ENCODE measurements at regions not wholly inside any gene's neighbourhood (a gene's known extent, or its start where the extent isn't known, plus 50 kb on each side); places are given as distances from the start of the nearest gene placed in this dataset.

- ChIA-PET CTCF (no interaction called here), POLR2A (no interaction called here)
- no peaks in the 10 kb centered on the region for H3K4me1 Mint-ChIP-seq
- H3K4me1 ChIP-seq (ENCODE audit: control insufficient read depth in 1 of 2, extremely low read depth in 1 of 2, insufficient read depth in 2 of 2, low read length in 2 of 2): no peaks in the 10 kb centered on the region
- DNase-seq (no peak), ATAC-seq (replicated peaks in 1 of 4) (no peak)
- H3K27me3 ChIP-seq (replicated peaks in 1 of 2; ENCODE audit: control insufficient read depth in 2 of 2, extremely low read depth in 1 of 2, insufficient read depth in 2 of 2, low read length in 1 of 2): no peaks in the 10 kb centered on the region
- no peak overlapping the region for H3K27ac Mint-ChIP-seq
- no peak overlapping the region for H3K4me3 Mint-ChIP-seq
- no peaks in the 10 kb centered on the region for H3K36me3 Mint-ChIP-seq
- peaks cover 11 to 22% (median 15%) of the 10 kb centered on the region in 3 donors for H3K9me3 Mint-ChIP-seq
- H3K36me3 ChIP-seq (ENCODE audit: control insufficient read depth in 2 of 2, extremely low read depth in 1 of 2, insufficient read depth in 1 of 2, low read length in 1 of 2): no peaks in the 10 kb centered on the region
- no peaks in the 10 kb centered on the region for H3K9me3 ChIP-seq
- no peak overlapping the region for H3K27ac ChIP-seq (ENCODE audit: low read length)
- no peaks in the 10 kb centered on the region for H3K27me3 Mint-ChIP-seq
- H3K4me3 ChIP-seq (ENCODE audit: control insufficient read depth in 1 of 2, extremely low read depth in 1 of 2, low read length in 1 of 2): no peak overlapping the region
Observed at GRCh38 chr10:36583690-36584089, 541.7 kb upstream of the ANKRD30A start.

- ChIA-PET CTCF (no interaction called here), POLR2A (no interaction called here)
- Histone ChIP-seq H3K27me3 (replicated peaks in 1 of 2; ENCODE audit: control insufficient read depth in 2 of 2, extremely low read depth in 1 of 2, insufficient read depth in 2 of 2, low read length in 1 of 2) (no peaks in the 10 kb centered on the region), H3K36me3 (ENCODE audit: control insufficient read depth in 2 of 2, extremely low read depth in 1 of 2, insufficient read depth in 1 of 2, low read length in 1 of 2) (no peaks in the 10 kb centered on the region), H3K27ac (ENCODE audit: low read length) (no peak overlapping the region), H3K4me1 (ENCODE audit: control insufficient read depth in 1 of 2, extremely low read depth in 1 of 2, insufficient read depth in 2 of 2, low read length in 2 of 2) (no peaks in the 10 kb centered on the region), H3K9me3 (no peaks in the 10 kb centered on the region), H3K4me3 (ENCODE audit: control insufficient read depth in 1 of 2, extremely low read depth in 1 of 2, low read length in 1 of 2) (no peak overlapping the region)
- Mint-ChIP-seq H3K36me3 (no peaks in the 10 kb centered on the region), H3K27ac (no peak overlapping the region), H3K27me3 (no peaks in the 10 kb centered on the region), H3K4me3 (no peak overlapping the region), H3K9me3 (peaks cover 7 to 29% (median 11%) of the 10 kb centered on the region in 3 donors), H3K4me1 (no peaks in the 10 kb centered on the region)
- DNase-seq: no peak
- ATAC-seq (replicated peaks in 1 of 4): no peak
- no CpG with 5 or more reads among the region's 2 CpGs for WGBS (ENCODE audit: insufficient coverage)
Observed at GRCh38 chr10:36581237-36581636, 544.2 kb upstream of the ANKRD30A start.

GRCh38 chr10:36578306-36578705 lies 547.1 kb upstream of the ANKRD30A start:
- ChIA-PET POLR2A (no interaction called here), CTCF (no interaction called here)
- Histone ChIP-seq H3K36me3 (ENCODE audit: control insufficient read depth in 2 of 2, extremely low read depth in 1 of 2, insufficient read depth in 1 of 2, low read length in 1 of 2) (no peaks in the 10 kb centered on the region), H3K4me1 (ENCODE audit: control insufficient read depth in 1 of 2, extremely low read depth in 1 of 2, insufficient read depth in 2 of 2, low read length in 2 of 2) (no peaks in the 10 kb centered on the region), H3K4me3 (ENCODE audit: control insufficient read depth in 1 of 2, extremely low read depth in 1 of 2, low read length in 1 of 2) (no peak overlapping the region), H3K27me3 (replicated peaks in 1 of 2; ENCODE audit: control insufficient read depth in 2 of 2, extremely low read depth in 1 of 2, insufficient read depth in 2 of 2, low read length in 1 of 2) (no peaks in the 10 kb centered on the region), H3K9me3 (no peaks in the 10 kb centered on the region), H3K27ac (ENCODE audit: low read length) (no peak overlapping the region)
- Mint-ChIP-seq H3K4me1 (no peaks in the 10 kb centered on the region), H3K36me3 (no peaks in the 10 kb centered on the region), H3K27ac (no peak overlapping the region), H3K4me3 (no peak overlapping the region), H3K27me3 (no peaks in the 10 kb centered on the region), H3K9me3 (peaks cover 5 to 26% (median 17%) of the 10 kb centered on the region in 3 donors)
- DNase-seq (no peak), ATAC-seq (replicated peaks in 1 of 4) (no peak)
- WGBS (ENCODE audit: insufficient coverage): 76% methylated on average over 4 of the region's 5 CpGs

GRCh38 chr10:36577126-36577525 lies 548.3 kb upstream of the ANKRD30A start:
- Mint-ChIP-seq H3K27ac (no peak overlapping the region), H3K9me3 (peaks cover 8 to 23% (median 21%) of the 10 kb centered on the region in 3 donors), H3K4me1 (no peaks in the 10 kb centered on the region), H3K36me3 (no peaks in the 10 kb centered on the region), H3K27me3 (no peaks in the 10 kb centered on the region), H3K4me3 (no peak overlapping the region)
- no peak for DNase-seq
- H3K4me3 ChIP-seq (ENCODE audit: control insufficient read depth in 1 of 2, extremely low read depth in 1 of 2, low read length in 1 of 2): no peak overlapping the region
- H3K9me3 ChIP-seq: no peaks in the 10 kb centered on the region
- no peak overlapping the region for H3K27ac ChIP-seq (ENCODE audit: low read length)
- no peaks in the 10 kb centered on the region for H3K36me3 ChIP-seq (ENCODE audit: control insufficient read depth in 2 of 2, extremely low read depth in 1 of 2, insufficient read depth in 1 of 2, low read length in 1 of 2)
- WGBS (ENCODE audit: insufficient coverage): 40% methylated on average over 1 of the region's 1 CpG
- POLR2A ChIA-PET: no interaction called here
- no peaks in the 10 kb centered on the region for H3K27me3 ChIP-seq (replicated peaks in 1 of 2; ENCODE audit: control insufficient read depth in 2 of 2, extremely low read depth in 1 of 2, insufficient read depth in 2 of 2, low read length in 1 of 2)
- CTCF ChIA-PET: no interaction called here
- H3K4me1 ChIP-seq (ENCODE audit: control insufficient read depth in 1 of 2, extremely low read depth in 1 of 2, insufficient read depth in 2 of 2, low read length in 2 of 2): no peaks in the 10 kb centered on the region
- ATAC-seq (replicated peaks in 1 of 4): no peak

- H3K36me3 Mint-ChIP-seq: no peaks in the 10 kb centered on the region
- no peaks in the 10 kb centered on the region for H3K4me1 ChIP-seq (ENCODE audit: control insufficient read depth in 1 of 2, extremely low read depth in 1 of 2, insufficient read depth in 2 of 2, low read length in 2 of 2)
- H3K27ac ChIP-seq (ENCODE audit: low read length): no peak overlapping the region
- H3K4me1 Mint-ChIP-seq: no peaks in the 10 kb centered on the region
- H3K4me3 ChIP-seq (ENCODE audit: control insufficient read depth in 1 of 2, extremely low read depth in 1 of 2, low read length in 1 of 2): no peak overlapping the region
- H3K36me3 ChIP-seq (ENCODE audit: control insufficient read depth in 2 of 2, extremely low read depth in 1 of 2, insufficient read depth in 1 of 2, low read length in 1 of 2): no peaks in the 10 kb centered on the region
- H3K9me3 Mint-ChIP-seq: peaks cover 9 to 11% (median 10%) of the 10 kb centered on the region in 3 donors
- ChIA-PET CTCF (no interaction called here), POLR2A (no interaction called here)
- DNase-seq: no peak
- no peak for ATAC-seq (replicated peaks in 1 of 4)
- no peak overlapping the region for H3K27ac Mint-ChIP-seq
- no peaks in the 10 kb centered on the region for H3K27me3 Mint-ChIP-seq
- no peaks in the 10 kb centered on the region for H3K9me3 ChIP-seq
- no peak overlapping the region for H3K4me3 Mint-ChIP-seq
- no peaks in the 10 kb centered on the region for H3K27me3 ChIP-seq (replicated peaks in 1 of 2; ENCODE audit: control insufficient read depth in 2 of 2, extremely low read depth in 1 of 2, insufficient read depth in 2 of 2, low read length in 1 of 2)
Observed at GRCh38 chr10:36574207-36574606, 551.2 kb upstream of the ANKRD30A start.

- Mint-ChIP-seq H3K9me3 (peaks cover 9 to 11% (median 10%) of the 10 kb centered on the region in 3 donors), H3K36me3 (no peaks in the 10 kb centered on the region), H3K27me3 (no peaks in the 10 kb centered on the region), H3K4me1 (no peaks in the 10 kb centered on the region), H3K27ac (no peak overlapping the region), H3K4me3 (no peak overlapping the region)
- no peaks in the 10 kb centered on the region for H3K36me3 ChIP-seq (ENCODE audit: control insufficient read depth in 2 of 2, extremely low read depth in 1 of 2, insufficient read depth in 1 of 2, low read length in 1 of 2)
- ATAC-seq (replicated peaks in 1 of 4) (no peak), DNase-seq (no peak)
- no peaks in the 10 kb centered on the region for H3K9me3 ChIP-seq
- CTCF ChIA-PET: no interaction called here
- H3K27ac ChIP-seq (ENCODE audit: low read length): no peak overlapping the region
- no peaks in the 10 kb centered on the region for H3K4me1 ChIP-seq (ENCODE audit: control insufficient read depth in 1 of 2, extremely low read depth in 1 of 2, insufficient read depth in 2 of 2, low read length in 2 of 2)
- 40% methylated on average over 1 of the region's 2 CpGs for WGBS (ENCODE audit: insufficient coverage)
- POLR2A ChIA-PET: no interaction called here
- H3K27me3 ChIP-seq (replicated peaks in 1 of 2; ENCODE audit: control insufficient read depth in 2 of 2, extremely low read depth in 1 of 2, insufficient read depth in 2 of 2, low read length in 1 of 2): no peaks in the 10 kb centered on the region
- H3K4me3 ChIP-seq (ENCODE audit: control insufficient read depth in 1 of 2, extremely low read depth in 1 of 2, low read length in 1 of 2): no peak overlapping the region
Observed at GRCh38 chr10:36573246-36573645, 552.2 kb upstream of the ANKRD30A start.

- ChIA-PET CTCF (no interaction called here), POLR2A (no interaction called here)
- Mint-ChIP-seq H3K27ac (no peak overlapping the region), H3K27me3 (no peaks in the 10 kb centered on the region), H3K36me3 (no peaks in the 10 kb centered on the region), H3K4me3 (no peak overlapping the region), H3K9me3 (peaks cover 3 to 6% (median 4%) of the 10 kb centered on the region in 3 donors), H3K4me1 (no peaks in the 10 kb centered on the region)
- DNase-seq (no peak), ATAC-seq (replicated peaks in 1 of 4) (no peak)
- no peaks in the 10 kb centered on the region for H3K9me3 ChIP-seq
- no peak overlapping the region for H3K27ac ChIP-seq (ENCODE audit: low read length)
- 50% methylated on average over 1 of the region's 4 CpGs for WGBS (ENCODE audit: insufficient coverage)
- no peak overlapping the region for H3K4me3 ChIP-seq (ENCODE audit: control insufficient read depth in 1 of 2, extremely low read depth in 1 of 2, low read length in 1 of 2)
- H3K27me3 ChIP-seq (replicated peaks in 1 of 2; ENCODE audit: control insufficient read depth in 2 of 2, extremely low read depth in 1 of 2, insufficient read depth in 2 of 2, low read length in 1 of 2): no peaks in the 10 kb centered on the region
- no peaks in the 10 kb centered on the region for H3K36me3 ChIP-seq (ENCODE audit: control insufficient read depth in 2 of 2, extremely low read depth in 1 of 2, insufficient read depth in 1 of 2, low read length in 1 of 2)
- no peaks in the 10 kb centered on the region for H3K4me1 ChIP-seq (ENCODE audit: control insufficient read depth in 1 of 2, extremely low read depth in 1 of 2, insufficient read depth in 2 of 2, low read length in 2 of 2)
Observed at GRCh38 chr10:36564433-36564832, 561.0 kb upstream of the ANKRD30A start.
